GM21367 (cell line): ENCODE measurements at regions not wholly inside any gene's neighbourhood (a gene's known extent, or its start where the extent isn't known, plus 50 kb on each side); places are given as distances from the start of the nearest gene placed in this dataset.

Experiments used
- ATAC-seq: cut with Tn5 transposase; IDR thresholded peaks from one replicate; pipeline ENCODE4 v1.9.1; 2021; ENCODE audit not compliant: unreplicated experiment

DNA sequence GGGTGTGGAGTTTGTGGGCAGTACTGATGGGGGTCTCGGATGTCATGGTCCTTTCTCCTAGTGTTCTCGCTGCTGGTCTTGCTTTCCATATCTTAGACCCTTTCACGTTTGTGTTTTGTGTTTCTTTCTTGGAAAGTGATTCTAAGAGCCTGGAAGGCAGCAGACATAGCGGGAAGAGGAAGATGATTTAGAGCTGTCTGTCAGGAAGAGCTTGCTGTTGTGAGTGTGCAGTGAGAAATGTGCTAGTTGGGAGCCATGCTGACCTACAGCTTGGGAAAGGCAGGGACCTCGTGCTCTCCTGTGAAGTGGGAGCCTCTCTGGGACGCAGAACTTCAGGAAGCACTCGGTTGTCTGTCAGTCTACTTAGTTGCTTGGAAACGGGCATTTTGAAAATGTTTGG, 122.2 kb downstream of the ZNF518B start:
- ATAC-seq, result no peak

DNA sequence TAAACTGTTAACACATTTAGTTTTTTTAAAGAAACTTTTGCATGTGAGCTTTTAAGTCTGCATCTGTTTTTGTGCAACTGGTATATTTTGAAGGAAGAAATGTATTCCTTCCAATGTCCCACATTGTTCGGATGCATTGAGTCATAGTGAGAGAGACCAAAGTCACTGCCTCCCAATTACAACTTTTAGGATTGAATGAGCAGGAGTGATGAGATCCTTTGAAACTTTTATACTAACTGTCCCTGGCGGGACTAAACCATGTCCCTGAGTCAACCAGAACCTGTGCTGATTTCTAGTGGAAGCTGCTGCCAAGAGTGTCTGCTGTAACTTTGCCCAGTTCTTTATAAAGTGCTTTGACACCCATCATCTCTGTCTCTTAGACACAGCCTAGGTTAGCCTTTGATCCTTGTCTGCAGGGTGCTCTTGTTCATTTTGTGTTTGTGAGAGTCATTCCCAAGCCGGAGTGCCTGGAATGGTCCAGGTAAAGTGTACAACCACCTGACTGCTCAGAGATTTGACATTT, 122.7 kb downstream of the ZNF518B start:
- no peak for ATAC-seq

DNA sequence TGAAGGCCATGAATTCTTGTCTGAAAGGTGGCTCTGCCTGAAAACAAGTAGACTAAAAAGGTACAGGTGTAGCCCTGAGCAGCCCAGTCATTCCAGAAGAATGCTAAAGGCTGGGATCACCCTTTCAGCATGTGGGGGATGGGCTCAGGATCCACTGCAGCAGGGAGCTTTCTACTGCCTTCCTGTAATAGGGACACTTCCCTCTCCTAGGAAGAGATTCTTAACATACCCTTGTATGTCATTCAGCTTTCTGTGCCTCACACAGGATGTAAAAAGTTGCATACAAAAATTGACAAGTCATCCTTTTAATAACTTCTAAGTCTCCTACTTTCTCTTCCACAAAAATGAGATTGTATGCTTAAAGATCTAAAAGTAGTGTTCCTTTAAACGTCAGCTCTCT, 123.3 kb downstream of the ZNF518B start:
- no peak for ATAC-seq

DNA sequence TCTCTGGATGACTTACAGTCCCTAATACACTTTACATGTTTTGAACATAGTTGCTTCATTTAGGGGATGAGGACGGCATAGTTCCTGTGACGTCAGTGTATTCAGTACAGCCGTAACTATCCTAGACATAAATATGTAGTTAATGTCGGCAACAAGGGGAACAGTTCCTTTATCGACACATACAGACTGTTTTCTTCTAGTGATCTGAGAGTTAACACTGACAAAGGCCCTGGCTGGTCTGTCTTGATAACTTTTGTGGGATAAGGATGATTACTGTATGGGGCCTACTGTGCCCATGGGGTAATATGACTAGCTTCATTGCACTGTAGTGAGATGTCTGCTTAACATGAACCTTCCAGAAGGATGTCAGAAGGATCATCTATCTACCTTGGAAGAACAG, 131.2 kb downstream of the ZNF518B start:
- ATAC-seq, result no peak

DNA sequence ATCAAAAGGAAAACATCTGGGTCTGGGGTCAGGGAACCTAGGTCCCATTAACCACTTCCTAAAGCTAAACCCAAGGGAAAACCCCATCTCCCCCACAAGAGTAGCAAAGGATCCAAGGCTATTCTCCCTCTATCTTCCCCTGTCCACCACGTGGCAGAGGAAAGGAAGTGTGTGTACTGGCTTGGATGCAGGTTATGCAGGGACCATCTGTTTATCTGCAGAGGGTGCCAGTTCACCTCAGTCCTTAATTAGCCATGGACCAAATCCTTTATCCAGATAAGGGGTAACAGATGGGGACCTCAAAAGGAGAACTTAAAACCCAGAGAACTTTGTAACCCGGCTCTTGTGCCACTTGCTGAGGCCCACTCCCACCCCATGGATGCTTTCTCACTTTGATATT, 135.3 kb downstream of the ZNF518B start:
- ATAC-seq, result no peak

DNA sequence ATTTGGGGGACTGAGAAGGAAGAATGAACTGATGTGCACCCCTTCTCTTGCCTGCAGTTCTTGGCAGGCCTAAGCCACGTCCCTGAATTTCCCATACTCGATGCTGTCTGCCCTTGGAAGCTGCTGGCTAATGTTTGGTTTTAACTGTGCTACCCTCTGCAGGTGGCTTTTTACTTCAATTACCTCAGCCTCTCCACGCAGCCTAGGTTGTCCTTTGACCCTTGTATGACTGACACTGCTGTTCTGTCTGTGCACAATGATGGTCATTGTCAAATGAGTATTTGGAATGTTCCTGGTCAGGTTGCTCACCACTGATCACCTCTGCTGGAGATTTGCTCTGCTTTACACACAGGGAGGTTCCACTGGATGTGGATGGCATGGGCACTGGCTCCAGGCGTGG, 137.1 kb downstream of the ZNF518B start:
- ATAC-seq, result no peak

DNA sequence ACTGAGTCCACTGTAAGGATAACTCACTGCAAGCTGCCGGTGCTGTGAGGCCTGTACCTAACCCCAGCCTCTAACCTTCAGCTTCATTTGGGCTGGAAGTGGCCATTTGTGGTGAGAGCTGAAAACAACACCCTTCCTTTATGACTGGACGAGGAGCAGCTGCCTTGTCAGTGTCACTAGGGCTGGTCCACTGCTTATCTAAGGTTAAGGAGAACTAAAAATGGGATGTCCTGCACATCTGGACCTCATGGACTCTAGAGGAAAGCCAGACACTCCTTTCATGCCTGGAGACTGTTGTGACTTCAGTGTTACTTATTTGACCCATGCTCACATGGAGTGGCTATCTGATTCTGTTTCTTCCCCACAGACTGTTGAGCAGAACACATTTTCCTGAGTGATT, 139.9 kb downstream of the ZNF518B start:
- ATAC-seq, result no peak

DNA sequence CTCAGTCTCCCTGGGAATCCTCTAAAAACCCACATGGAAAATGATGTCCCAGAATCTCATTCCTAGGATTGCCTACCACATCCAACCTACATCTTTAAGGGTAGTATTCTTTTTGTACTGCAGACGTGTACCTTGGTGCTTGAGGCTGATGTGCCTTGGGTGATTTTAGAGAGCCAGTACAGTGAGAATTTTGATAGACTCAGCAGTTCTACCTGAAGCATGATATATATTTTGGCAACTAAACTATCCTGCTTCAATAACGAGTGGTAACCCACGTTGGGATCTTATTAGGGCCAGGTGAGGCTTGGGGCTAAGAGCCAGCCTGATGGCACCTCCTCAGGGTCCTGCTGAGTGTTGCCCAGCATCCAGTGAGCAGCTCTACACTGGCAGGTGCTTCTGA, 140.4 kb downstream of the ZNF518B start:
- no peak for ATAC-seq

DNA sequence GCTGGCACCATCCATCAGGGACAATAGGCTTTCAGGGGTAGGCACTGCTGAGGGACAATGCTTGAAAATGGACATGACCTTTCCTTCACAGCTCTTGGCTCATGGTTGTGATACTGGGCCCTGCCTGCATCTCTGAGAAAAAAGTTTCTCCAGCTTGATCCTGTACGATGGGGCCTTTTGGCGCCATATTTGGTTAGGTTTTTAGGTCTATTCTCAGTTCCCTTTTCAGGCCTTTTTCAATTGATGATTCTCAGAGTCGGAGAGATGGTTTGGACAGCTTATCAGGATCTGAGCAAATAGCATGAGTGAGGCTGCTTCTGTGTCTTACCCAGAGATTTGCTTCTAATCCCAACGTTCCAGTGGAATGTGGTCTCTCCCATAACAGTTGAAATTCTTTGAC, 141.6 kb downstream of the ZNF518B start:
- ATAC-seq, result no peak

DNA sequence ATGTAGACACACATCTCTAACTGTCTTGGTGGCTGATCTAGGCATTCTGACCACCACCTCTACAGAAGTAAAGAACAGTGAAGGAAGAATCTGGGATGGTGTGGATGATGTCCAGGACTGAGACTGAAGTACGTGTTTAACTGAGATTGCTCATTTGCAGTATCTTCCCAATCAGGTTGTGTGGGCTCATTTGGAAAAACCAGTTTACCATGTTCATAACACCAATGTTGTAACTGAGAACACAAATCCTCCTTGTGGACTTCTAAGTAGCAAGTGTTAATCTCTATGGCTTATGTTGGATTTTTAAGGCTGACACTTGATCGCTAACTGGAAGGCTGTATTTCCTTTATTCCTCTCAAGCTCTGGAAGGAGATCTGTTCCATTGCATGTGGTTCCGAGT, 144.7 kb downstream of the ZNF518B start:
- no peak for ATAC-seq

DNA sequence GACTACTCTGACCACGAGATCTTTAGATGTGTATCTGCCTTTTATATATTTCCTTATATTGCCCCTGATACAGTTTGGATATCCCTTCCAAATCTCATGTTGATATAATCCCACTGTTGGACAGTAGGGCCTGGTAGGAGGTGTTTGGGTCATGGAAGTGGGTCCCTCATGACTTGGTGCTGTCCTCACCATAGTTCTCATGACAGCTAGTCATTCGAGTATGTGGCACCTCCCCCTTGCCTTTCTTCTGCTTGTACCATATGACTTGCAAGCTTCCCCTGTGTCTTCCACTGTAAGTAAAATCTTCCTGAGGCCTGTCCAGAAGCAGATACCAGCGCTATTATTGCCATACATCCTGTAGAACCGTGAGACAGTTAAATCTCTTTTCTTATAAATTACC, 145.3 kb downstream of the ZNF518B start:
- ATAC-seq, result no peak

DNA sequence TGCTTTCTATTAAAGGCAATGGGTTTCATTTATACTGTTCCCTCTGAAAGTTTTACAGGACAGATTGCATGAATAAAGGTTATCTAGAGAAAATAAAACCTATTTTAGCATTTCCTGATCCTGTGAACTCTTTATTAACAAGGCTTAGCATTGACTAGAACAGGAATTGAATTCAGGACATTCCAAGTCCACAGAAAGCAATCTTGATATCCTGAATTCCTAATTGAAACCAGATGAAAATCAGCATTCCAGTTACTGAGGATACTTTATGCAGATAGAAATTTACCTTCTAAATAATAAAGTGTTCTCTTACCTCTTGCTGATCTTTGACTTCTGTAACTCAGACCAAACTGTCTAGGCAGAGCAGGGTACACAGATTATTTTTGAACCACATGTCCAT, 151.4 kb downstream of the ZNF518B start:
- ATAC-seq, result no peak

DNA sequence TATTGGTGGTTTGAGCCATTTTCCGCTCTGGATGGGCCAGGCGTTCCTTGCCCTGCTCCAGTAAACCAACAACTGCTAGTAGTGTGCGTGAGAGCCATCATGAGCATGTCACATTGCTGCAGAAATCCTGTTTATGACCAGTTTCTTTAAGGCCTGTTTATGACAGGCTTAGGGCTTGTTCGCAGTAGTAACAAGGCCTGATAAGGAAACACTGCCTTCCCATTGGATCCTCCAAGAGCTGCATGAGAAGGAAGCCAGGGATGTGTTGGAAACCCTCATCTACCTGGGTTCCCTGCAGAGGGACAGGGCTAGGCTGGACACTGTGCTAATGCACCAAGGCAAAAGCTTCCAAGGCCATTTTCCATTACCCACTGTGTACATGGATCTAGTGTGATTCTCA, 153.9 kb downstream of the ZNF518B start:
- ATAC-seq, result no peak

DNA sequence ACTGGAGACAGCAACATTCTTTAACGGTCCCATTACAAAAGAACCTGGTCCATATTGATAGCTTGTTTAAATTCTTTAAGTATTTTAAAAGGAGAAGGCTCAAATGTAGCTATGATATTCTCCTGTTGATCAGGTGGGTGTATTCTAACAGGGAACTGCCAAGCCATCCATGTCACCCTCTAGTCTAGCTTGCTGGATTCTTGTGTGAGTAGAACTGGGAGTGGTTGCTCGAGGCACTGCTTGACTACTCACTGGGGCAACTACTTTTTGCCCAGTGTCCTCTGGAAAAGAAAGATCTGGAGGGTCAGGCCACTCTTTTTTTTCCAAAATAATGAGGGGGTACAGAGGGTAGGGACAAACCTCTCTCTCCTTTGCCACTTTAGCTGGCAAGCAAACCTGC, 155.1 kb downstream of the ZNF518B start:
- no peak for ATAC-seq

DNA sequence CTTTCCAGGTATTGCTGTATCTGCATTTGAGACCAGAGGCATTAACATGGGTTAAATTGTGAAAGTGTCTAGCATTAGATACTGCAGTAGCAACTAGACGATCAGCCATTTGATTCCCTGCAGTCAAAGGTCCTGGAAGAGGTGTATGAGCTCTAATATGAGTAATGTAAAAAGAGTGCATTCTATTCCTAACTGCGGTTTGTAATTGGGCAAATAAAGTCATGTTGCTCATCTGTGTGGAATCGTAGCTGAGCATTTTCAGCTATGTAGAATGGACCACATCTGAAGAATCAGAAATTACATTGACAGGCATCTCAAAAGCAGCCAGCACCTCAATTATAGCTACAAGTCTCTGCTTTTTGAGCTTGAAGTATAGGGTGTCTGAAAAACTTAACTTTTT, 157.6 kb downstream of the ZNF518B start:
- no peak for ATAC-seq

DNA sequence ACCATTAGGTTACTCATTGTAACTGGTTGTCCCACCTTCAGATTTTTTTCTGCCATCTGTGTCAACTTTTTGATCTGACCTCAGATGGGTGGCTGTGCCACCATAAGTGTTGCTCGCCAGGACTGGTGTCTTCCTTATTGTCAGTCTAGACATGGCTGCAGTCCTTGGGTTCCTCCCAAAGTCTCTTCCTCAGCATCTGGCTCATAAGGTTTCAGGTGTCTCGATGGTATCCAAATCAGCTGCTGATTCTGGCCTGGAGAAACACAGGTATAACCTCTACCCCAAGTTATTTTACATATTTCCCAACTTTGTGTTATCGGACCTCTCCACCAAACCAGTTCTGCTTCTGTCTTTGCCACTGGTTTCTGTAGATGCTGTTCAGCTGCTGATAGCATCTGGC, 158.5 kb downstream of the ZNF518B start:
- no peak for ATAC-seq

DNA sequence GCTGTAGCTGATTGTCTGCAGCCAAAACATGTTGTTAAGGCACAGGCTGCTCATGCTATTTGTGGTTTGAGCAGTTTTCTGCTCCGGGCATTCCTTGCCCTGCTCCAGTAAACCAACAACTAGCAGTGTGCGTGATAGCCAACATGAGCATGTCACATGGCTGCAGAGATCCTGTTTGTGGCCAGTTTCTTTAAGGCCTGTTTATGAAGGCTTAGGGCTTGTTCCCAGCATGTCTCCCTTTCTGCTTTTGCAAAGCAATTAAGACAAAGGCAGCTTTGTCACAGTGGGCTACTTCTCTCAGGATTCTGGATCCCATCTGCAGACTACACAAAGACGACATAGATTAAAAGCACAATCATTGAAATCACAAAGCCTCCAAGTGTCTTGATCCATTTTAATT, 160.5 kb downstream of the ZNF518B start:
- no peak for ATAC-seq

DNA sequence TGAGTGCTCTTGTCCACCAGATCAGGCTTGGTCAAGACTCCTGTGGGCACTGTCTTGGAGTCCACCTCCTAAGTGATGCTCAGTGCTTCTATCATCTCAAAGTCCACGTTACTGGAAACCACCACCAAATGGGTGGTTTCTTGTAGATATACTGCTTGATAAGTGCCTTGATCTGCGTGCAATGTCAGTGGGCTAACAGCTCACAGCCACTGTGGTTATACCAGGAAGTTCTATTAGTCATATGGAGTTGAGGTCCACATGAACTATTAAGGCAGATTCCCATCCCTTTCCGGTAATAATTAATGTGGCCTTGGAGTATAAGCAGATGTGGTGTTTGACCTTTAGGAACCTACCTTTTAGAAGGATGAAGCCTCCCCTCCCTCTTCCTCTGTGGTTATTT, 161.9 kb downstream of the ZNF518B start:
- no peak for ATAC-seq

DNA sequence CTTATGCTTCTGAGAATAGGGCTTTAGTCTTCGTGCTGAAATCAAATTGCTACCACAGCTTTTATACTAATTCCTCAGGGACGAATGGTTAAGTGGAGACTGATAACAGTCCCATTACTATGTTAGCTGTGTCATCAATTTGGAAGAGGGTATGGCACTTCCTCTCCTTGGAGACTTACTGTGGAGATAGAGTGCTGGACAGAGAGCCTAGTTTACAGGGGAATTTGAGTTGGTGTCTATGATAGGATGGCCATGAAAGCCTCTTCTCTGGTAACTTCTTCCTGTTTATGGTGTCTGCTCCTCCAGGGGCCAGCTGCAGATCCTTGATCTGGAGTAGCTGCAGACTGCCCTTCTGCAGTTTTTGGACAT, 167.7 kb downstream of the ZNF518B start:
- no peak for ATAC-seq

DNA sequence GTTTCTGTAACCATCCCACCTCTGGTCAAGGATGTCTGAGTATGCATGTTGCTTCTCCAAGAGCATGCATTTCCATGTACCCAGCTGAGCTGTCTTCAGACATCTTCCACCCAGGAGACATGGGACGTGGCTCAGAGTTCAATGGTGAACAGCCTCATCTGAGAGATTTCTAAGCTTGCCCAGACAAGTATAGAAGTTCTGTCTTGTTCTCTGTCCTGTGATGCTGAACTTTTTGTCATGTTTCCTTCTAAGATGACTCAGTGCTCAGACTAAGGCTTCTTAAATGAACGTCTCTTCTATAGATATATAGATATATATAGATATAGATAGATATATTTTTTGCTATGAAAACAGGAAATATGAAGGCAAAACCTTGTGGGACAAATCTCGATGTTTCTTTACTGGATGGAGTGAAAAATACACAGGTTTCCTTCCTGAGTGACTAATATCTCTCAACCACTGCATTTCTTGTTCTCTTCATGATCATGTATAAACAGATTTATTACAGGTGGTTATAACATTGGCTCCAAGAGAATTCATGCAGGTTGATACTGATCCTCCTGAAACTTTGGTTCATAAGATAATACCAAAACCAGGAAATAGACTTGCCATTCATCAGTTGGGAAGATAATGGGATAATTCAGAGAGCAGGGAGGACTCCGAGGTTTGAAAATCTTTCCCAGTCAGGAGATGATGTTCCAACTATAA, 168.2 kb downstream of the ZNF518B start:
- no peak for ATAC-seq

DNA sequence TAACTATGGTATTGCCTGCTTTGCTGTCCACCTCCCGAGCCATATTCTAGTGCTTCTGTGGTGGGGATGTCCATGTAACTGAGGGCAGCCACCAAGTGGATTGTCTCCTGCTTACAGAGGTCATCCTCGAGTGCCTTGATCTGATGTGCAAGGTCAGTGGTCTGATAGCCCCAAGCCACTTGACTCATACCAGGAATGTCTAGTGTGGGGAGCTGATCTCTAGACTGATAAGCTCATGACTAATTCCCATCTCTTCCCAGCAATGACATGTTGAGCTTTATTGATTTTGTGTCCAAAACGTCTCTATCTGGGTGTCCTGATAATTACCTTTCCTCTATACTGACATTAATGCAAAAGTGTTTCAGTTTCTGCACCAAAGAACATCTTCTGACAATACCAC, 168.4 kb upstream of the WDR1 start:
- no peak for ATAC-seq

DNA sequence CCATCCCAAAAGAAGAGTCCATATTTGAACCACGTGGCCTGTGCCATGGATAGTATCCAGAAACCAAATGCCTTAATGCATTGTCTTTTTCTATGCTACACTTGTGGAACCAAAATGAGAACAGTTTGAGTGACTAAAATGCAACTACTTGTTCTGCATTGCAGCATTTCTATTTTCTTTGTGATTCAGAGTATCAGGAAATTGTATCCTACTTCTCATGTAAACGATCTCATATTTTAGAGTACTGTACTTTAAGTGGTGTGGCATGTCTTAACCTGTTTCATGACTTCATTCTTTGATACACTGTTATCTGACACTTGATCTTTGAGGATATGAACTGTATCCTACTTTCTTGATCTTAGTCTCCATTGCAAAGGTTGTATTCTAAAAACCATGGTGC, 167.2 kb upstream of the WDR1 start:
- ATAC-seq, result no peak

DNA sequence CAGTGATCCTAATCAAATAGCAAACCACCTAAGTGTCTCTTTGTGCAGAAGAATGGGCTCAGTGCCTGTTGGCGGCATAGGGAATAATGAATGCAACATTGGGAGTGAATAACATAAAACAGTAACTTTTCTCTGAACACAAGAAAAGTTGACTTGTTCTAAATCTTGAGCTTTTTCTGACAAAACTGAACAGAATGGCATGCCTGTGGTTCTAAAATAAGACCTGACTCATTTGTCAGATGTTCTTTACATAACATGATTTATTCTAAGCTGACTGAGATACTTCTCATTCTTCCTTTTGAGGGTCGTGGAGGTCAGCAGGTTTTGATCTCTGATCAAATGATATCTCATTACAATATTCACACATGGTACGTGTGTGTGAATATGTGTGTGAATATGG, 165.4 kb upstream of the WDR1 start:
- no peak for ATAC-seq
